ENCODE measurements at regions not wholly inside any gene's neighbourhood (a gene's known extent, or its start where the extent isn't known, plus 50 kb on each side); places are given as distances from the start of the nearest gene placed in this dataset.

- peak; percentile 73 for DNase-seq
Measured at GRCh38 chr7:52639126-52639525, 396.3 kb upstream of the POM121L12 start.

GRCh38 chr7:52635021-52635420 is 400.4 kb upstream of the POM121L12 start:
- Histone ChIP-seq H3K9ac (ENCODE audit: extremely low read depth, low read length, poor library complexity, severe bottlenecking) (peak overlapping the region; percentile 18), H3K4me1 (ENCODE audit: control insufficient read depth, insufficient read depth, low read length) (peaks cover 14% of the 10 kb centered on the region), H3K4me3 (ENCODE audit: low read length) (peak overlapping the region; percentile 31), H3K36me3 (ENCODE audit: control insufficient read depth, insufficient read depth, low read length) (no peaks in the 10 kb centered on the region), H3K9me3 (ENCODE audit: control insufficient read depth, low read length) (no peaks in the 10 kb centered on the region), H3K27ac (ENCODE audit: low read depth, low read length) (no peak overlapping the region), H3K27me3 (ENCODE audit: control insufficient read depth, insufficient read depth, low read length, poor library complexity, severe bottlenecking) (no peaks in the 10 kb centered on the region)
- Mint-ChIP-seq H3K4me3 (no peak overlapping the region), H3K36me3 (ENCODE audit: low read depth) (no peaks in the 10 kb centered on the region), H3K4me1 (peaks cover 36% of the 10 kb centered on the region), H3K27ac (peak overlapping the region; percentile 74), H3K9me3 (no peaks in the 10 kb centered on the region), H3K27me3 (ENCODE audit: insufficient read depth) (no peaks in the 10 kb centered on the region)
- TF ChIP-seq CTCF (conservative IDR thresholded peaks at IDR 0.05): no peak
- WGBS, 2 experiments (ENCODE audit: insufficient coverage in 1 of 2, insufficient read length in 1 of 2): 31% methylated on average over 3 of the region's 3 CpGs; no CpG with 5 or more reads in 1 of the 2 experiments
- peak; percentile 82 for DNase-seq

More at GRCh38 chr7:52639126-52639525, 396.3 kb upstream of the POM121L12 start:
- Mint-ChIP-seq H3K27me3 (ENCODE audit: insufficient read depth) (no peaks in the 10 kb centered on the region), H3K9me3 (no peaks in the 10 kb centered on the region), H3K4me1 (peaks cover 38% of the 10 kb centered on the region), H3K4me3 (no peak overlapping the region), H3K36me3 (ENCODE audit: low read depth) (no peaks in the 10 kb centered on the region), H3K27ac (peak overlapping the region; percentile 26)
- Histone ChIP-seq H3K36me3 (ENCODE audit: control insufficient read depth, insufficient read depth, low read length) (no peaks in the 10 kb centered on the region), H3K27ac (ENCODE audit: low read depth, low read length) (no peak overlapping the region), H3K4me1 (ENCODE audit: control insufficient read depth, insufficient read depth, low read length) (peaks cover 14% of the 10 kb centered on the region), H3K27me3 (ENCODE audit: control insufficient read depth, insufficient read depth, low read length, poor library complexity, severe bottlenecking) (no peaks in the 10 kb centered on the region), H3K9me3 (ENCODE audit: control insufficient read depth, low read length) (no peaks in the 10 kb centered on the region), H3K4me3 (ENCODE audit: low read length) (no peak overlapping the region), H3K9ac (ENCODE audit: extremely low read depth, low read length, poor library complexity, severe bottlenecking) (no peak overlapping the region)
- no peak for TF ChIP-seq CTCF (conservative IDR thresholded peaks at IDR 0.05)

- Histone ChIP-seq H3K9ac (ENCODE audit: extremely low read depth, low read length, poor library complexity, severe bottlenecking) (no peak overlapping the region), H3K36me3 (ENCODE audit: control insufficient read depth, insufficient read depth, low read length) (no peaks in the 10 kb centered on the region), H3K4me3 (ENCODE audit: low read length) (no peak overlapping the region), H3K4me1 (ENCODE audit: control insufficient read depth, insufficient read depth, low read length) (no peaks in the 10 kb centered on the region), H3K27ac (ENCODE audit: low read depth, low read length) (no peak overlapping the region), H3K27me3 (ENCODE audit: control insufficient read depth, insufficient read depth, low read length, poor library complexity, severe bottlenecking) (no peaks in the 10 kb centered on the region), H3K9me3 (ENCODE audit: control insufficient read depth, low read length) (no peaks in the 10 kb centered on the region)
- Mint-ChIP-seq H3K4me3 (no peak overlapping the region), H3K36me3 (ENCODE audit: low read depth) (no peaks in the 10 kb centered on the region), H3K4me1 (no peaks in the 10 kb centered on the region), H3K27ac (no peak overlapping the region), H3K9me3 (no peaks in the 10 kb centered on the region), H3K27me3 (ENCODE audit: insufficient read depth) (no peaks in the 10 kb centered on the region)
- 75% methylated on average over 1 of the region's 1 CpG; no CpG with 5 or more reads in 1 of the 2 experiments for WGBS, 2 experiments (ENCODE audit: insufficient coverage in 1 of 2, insufficient read length in 1 of 2)
- DNase-seq: no peak
- TF ChIP-seq CTCF (conservative IDR thresholded peaks at IDR 0.05): no peak
Measured at GRCh38 chr7:52620849-52621248, 414.6 kb upstream of the POM121L12 start.
